ENCODE measurements at regions not wholly inside any gene's neighbourhood (a gene's known extent, or its start where the extent isn't known, plus 50 kb on each side); places are given as distances from the start of the nearest gene placed in this dataset.

GRCh38 chr10:28853195-28853594 is 175.9 kb downstream of the BAMBI start:
- no peaks in the 10 kb centered on the region for H3K27me3 ChIP-seq (replicated peaks; ENCODE audit: insufficient read depth)
- no peaks in the 10 kb centered on the region for H3K9me3 ChIP-seq
- peaks cover 0 to 10% of the 10 kb centered on the region in 2 donors for H3K4me1 ChIP-seq (ENCODE audit: control insufficient read depth in 1 of 2, low read depth in 2 of 2)
- no peak for ATAC-seq (ENCODE audit: insufficient number of reproducible peaks, low FRiP score, low read depth)
- TF ChIP-seq CTCF (IDR thresholded peaks at IDR 0.05), result no peak
- H3K27ac ChIP-seq, result no peak overlapping the region
- no peak for DNase-seq (ENCODE audit: low spot score)
- no peak overlapping the region for H3K4me3 ChIP-seq
- H3K36me3 ChIP-seq, result no peaks in the 10 kb centered on the region

GRCh38 chr10:28857164-28857563 is 179.8 kb downstream of the BAMBI start:
- TF ChIP-seq CTCF (IDR thresholded peaks at IDR 0.05), result no peak
- no peaks in the 10 kb centered on the region for H3K9me3 ChIP-seq
- H3K4me1 ChIP-seq (ENCODE audit: control insufficient read depth in 1 of 2, low read depth in 2 of 2), result peaks cover 0 to 24% of the 10 kb centered on the region in 2 donors
- H3K4me3 ChIP-seq, result no peak overlapping the region
- H3K27ac ChIP-seq, result no peak overlapping the region
- no peaks in the 10 kb centered on the region for H3K36me3 ChIP-seq
- H3K27me3 ChIP-seq (replicated peaks; ENCODE audit: insufficient read depth), result no peaks in the 10 kb centered on the region
- ATAC-seq (ENCODE audit: insufficient number of reproducible peaks, low FRiP score, low read depth) (no peak), DNase-seq (ENCODE audit: low spot score) (no peak)

- no peaks in the 10 kb centered on the region for H3K27me3 ChIP-seq (replicated peaks; ENCODE audit: insufficient read depth)
- H3K9me3 ChIP-seq, result no peaks in the 10 kb centered on the region
- TF ChIP-seq CTCF (IDR thresholded peaks at IDR 0.05), result no peak
- DNase-seq (ENCODE audit: low spot score), result no peak
- H3K36me3 ChIP-seq, result no peaks in the 10 kb centered on the region
- H3K27ac ChIP-seq, result no peak overlapping the region
- ATAC-seq (ENCODE audit: insufficient number of reproducible peaks, low FRiP score, low read depth), result no peak
- H3K4me1 ChIP-seq (ENCODE audit: control insufficient read depth in 1 of 2, low read depth in 2 of 2), result peaks cover 0 to 17% of the 10 kb centered on the region in 2 donors
- H3K4me3 ChIP-seq, result no peak overlapping the region
Observed at GRCh38 chr10:28858646-28859045, 181.3 kb downstream of the BAMBI start.

GRCh38 chr10:28859791-28860190 is 182.5 kb downstream of the BAMBI start:
- DNase-seq (ENCODE audit: low spot score) (no peak), ATAC-seq (ENCODE audit: insufficient number of reproducible peaks, low FRiP score, low read depth) (no peak)
- Histone ChIP-seq H3K27ac (no peak overlapping the region), H3K36me3 (no peaks in the 10 kb centered on the region), H3K9me3 (no peaks in the 10 kb centered on the region), H3K4me1 (ENCODE audit: control insufficient read depth in 1 of 2, low read depth in 2 of 2) (peaks cover 0 to 14% of the 10 kb centered on the region in 2 donors), H3K27me3 (replicated peaks; ENCODE audit: insufficient read depth) (no peaks in the 10 kb centered on the region), H3K4me3 (no peak overlapping the region)
- no peak for TF ChIP-seq CTCF (IDR thresholded peaks at IDR 0.05)

- no peak overlapping the region for H3K27ac ChIP-seq
- TF ChIP-seq CTCF (IDR thresholded peaks at IDR 0.05), result no peak
- DNase-seq (ENCODE audit: low spot score) (no peak), ATAC-seq (ENCODE audit: insufficient number of reproducible peaks, low FRiP score, low read depth) (no peak)
- H3K4me1 ChIP-seq (ENCODE audit: control insufficient read depth in 1 of 2, low read depth in 2 of 2), result peaks cover 0 to 14% of the 10 kb centered on the region in 2 donors
- H3K9me3 ChIP-seq, result no peaks in the 10 kb centered on the region
- H3K36me3 ChIP-seq, result no peaks in the 10 kb centered on the region
- no peak overlapping the region for H3K4me3 ChIP-seq
- no peaks in the 10 kb centered on the region for H3K27me3 ChIP-seq (replicated peaks; ENCODE audit: insufficient read depth)
Observed at GRCh38 chr10:28862219-28862618, 184.9 kb downstream of the BAMBI start.

Measured in thoracic aorta (tissue), 2 donors.